H9 (cell line): ENCODE measurements at regions not wholly inside any gene's neighbourhood (a gene's known extent, or its start where the extent isn't known, plus 50 kb on each side); places are given as distances from the start of the nearest gene placed in this dataset.

ENCODE experiments used
- DNase-seq: peaks from one replicate; pipeline ENCODE4 v3.0.0-alpha.2; 2017
- H2AFZ ChIP-seq: one replicate; pipeline ENCODE4 v1.6.1; 2013; ENCODE audit warnings: mild to moderate bottlenecking, low read length, control low read depth, moderate library complexity
- H2AK5ac ChIP-seq: 2 replicates; pipeline ENCODE4 v1.6.1; 2013; ENCODE audit warnings: low read length, control low read depth, mixed read lengths; ENCODE audit not compliant: insufficient read length
- H2BK120ac ChIP-seq: one replicate; pipeline ENCODE4 v1.6.1; 2013; ENCODE audit warnings: low read depth, mild to moderate bottlenecking, low read length, control low read depth, inconsistent platforms; ENCODE audit not compliant: poor library complexity, severe bottlenecking
- H2BK12ac ChIP-seq: 2 replicates; pipeline ENCODE4 v1.6.1; 2013; ENCODE audit warnings: low read length, control low read depth, mixed read lengths, low read depth; ENCODE audit not compliant: insufficient read length
- H2BK15ac ChIP-seq: 2 replicates; pipeline ENCODE4 v1.6.1; 2013; ENCODE audit warnings: low read depth, low read length, control low read depth
- H2BK20ac ChIP-seq: one replicate; pipeline ENCODE4 v1.6.1; 2013; ENCODE audit warnings: low read depth, mild to moderate bottlenecking, low read length, control low read depth, inconsistent platforms; ENCODE audit not compliant: poor library complexity, severe bottlenecking
- H2BK5ac ChIP-seq: 2 replicates; pipeline ENCODE4 v1.6.1; 2013; ENCODE audit warnings: low read length, control low read depth, mixed read lengths; ENCODE audit not compliant: insufficient read length
- H3K14ac ChIP-seq: 2 replicates; pipeline ENCODE4 v1.6.1; 2013; ENCODE audit warnings: low read length, control low read depth; ENCODE audit not compliant: insufficient read depth
- H3K18ac ChIP-seq: 2 replicates; pipeline ENCODE4 v1.6.1; 2013; ENCODE audit warnings: low read depth, mild to moderate bottlenecking, mixed read lengths, low read length, control low read depth; ENCODE audit not compliant: insufficient read length
- H3K23ac ChIP-seq: 2 replicates; pipeline ENCODE4 v1.6.1; 2013; ENCODE audit warnings: low read length, control low read depth, mixed read lengths, low read depth; ENCODE audit not compliant: insufficient read length
- H3K23me2 ChIP-seq: 2 replicates; pipeline ENCODE4 v1.6.1; 2013; ENCODE audit warnings: low read depth, mild to moderate bottlenecking, mixed read lengths, low read length, control low read depth; ENCODE audit not compliant: insufficient read length, poor library complexity, severe bottlenecking
- H3K27ac ChIP-seq: 2 replicates; pipeline ENCODE4 v1.5.1; 2013; ENCODE audit warnings: low read length, control low read depth, mixed read lengths, low read depth; ENCODE audit not compliant: insufficient read length
- H3K27me3 ChIP-seq: 2 replicates; pipeline ENCODE4 v1.6.1; 2013; ENCODE audit warnings: low read length, control low read depth, inconsistent platforms; ENCODE audit not compliant: insufficient read depth
- H3K4ac ChIP-seq: 2 replicates; pipeline ENCODE4 v1.6.1; 2013; ENCODE audit warnings: low read depth, mild to moderate bottlenecking, control low read depth, inconsistent platforms, low read length, moderate library complexity
- H3K4me1 ChIP-seq: 2 replicates; pipeline ENCODE4 v1.6.1; 2013; ENCODE audit warnings: low read length, control low read depth, inconsistent platforms; ENCODE audit not compliant: insufficient read depth
- H3K4me2 ChIP-seq: 2 replicates; pipeline ENCODE4 v1.6.1; 2013; ENCODE audit warnings: low read length, control low read depth, mixed read lengths; ENCODE audit not compliant: insufficient read length, insufficient read depth
- H3K56ac ChIP-seq: 2 replicates; pipeline ENCODE4 v1.6.1; 2013; ENCODE audit warnings: low read depth, mild to moderate bottlenecking, mixed read lengths, low read length, control low read depth; ENCODE audit not compliant: insufficient read length
- H3K79me1 ChIP-seq: 2 replicates; pipeline ENCODE4 v1.6.1; 2013; ENCODE audit warnings: low read depth, mild to moderate bottlenecking, moderate library complexity, low read length, control low read depth, inconsistent platforms; ENCODE audit not compliant: insufficient read depth, poor library complexity, severe bottlenecking
- H3K79me2 ChIP-seq: 2 replicates; pipeline ENCODE4 v1.6.1; 2013; ENCODE audit warnings: low read length, control low read depth, inconsistent platforms; ENCODE audit not compliant: insufficient read depth
- H3K9ac ChIP-seq: 2 replicates; pipeline ENCODE4 v1.6.1; 2013; ENCODE audit warnings: low read length, control low read depth, mixed read lengths; ENCODE audit not compliant: insufficient read length; ENCODE audit errors: extremely low read depth
- H3K9me3 ChIP-seq: one replicate; pipeline ENCODE4 v1.6.1; 2013; ENCODE audit warnings: low read depth, low read length, inconsistent platforms; ENCODE audit not compliant: control insufficient read depth
- H3T11ph ChIP-seq: one replicate; pipeline ENCODE4 v1.6.1; 2013; ENCODE audit warnings: mild to moderate bottlenecking, low read length, control low read depth, inconsistent platforms
- H4K20me1 ChIP-seq: one replicate; pipeline ENCODE4 v1.6.1; 2013; ENCODE audit not compliant: control insufficient read depth, insufficient read length, insufficient read depth
- H4K5ac ChIP-seq: 2 replicates; pipeline ENCODE4 v1.6.1; 2013; ENCODE audit warnings: low read depth, mild to moderate bottlenecking, mixed read lengths, low read length, control low read depth; ENCODE audit not compliant: insufficient read length
- H4K8ac ChIP-seq: replicated peaks from 2 replicates; pipeline ENCODE4 v1.6.1; 2013; ENCODE audit warnings: low read length, control low read depth, mixed read lengths, low read depth; ENCODE audit not compliant: insufficient read length
- H4K91ac ChIP-seq: 2 replicates; pipeline ENCODE4 v1.6.1; 2013; ENCODE audit warnings: low read depth, mild to moderate bottlenecking, moderate library complexity, mixed read lengths, low read length, control low read depth; ENCODE audit not compliant: insufficient read length
- H3K27ac Mint-ChIP-seq, 3 experiments: 2 replicates in 2 of 3; 3 replicates in 1 of 3; pipeline ENCODE4 v1.8.0; 2020 to 2021; ENCODE audit warnings: mixed read lengths in 3 of 3, mild to moderate bottlenecking in 1 of 3, moderate library complexity in 1 of 3
- H3K27me3 Mint-ChIP-seq: 2 replicates; pipeline ENCODE4 v1.8.0; 2021; ENCODE audit warnings: low read depth, mild to moderate bottlenecking, moderate library complexity, mixed read lengths
- H3K36me3 Mint-ChIP-seq, 3 experiments: 2 replicates in 2 of 3; 3 replicates in 1 of 3; pipeline ENCODE4 v1.8.0; 2020 to 2021; ENCODE audit warnings: low read depth in 3 of 3, mixed read lengths in 3 of 3; ENCODE audit not compliant: insufficient read depth in 1 of 3
- H3K4me1 Mint-ChIP-seq, 2 experiments: 2 replicates each; pipeline ENCODE4 v1.8.0; 2020; ENCODE audit warnings: mixed read lengths in 2 of 2
- H3K4me3 Mint-ChIP-seq, 2 experiments: 2 replicates in 1 of 2; 3 replicates in 1 of 2; pipeline ENCODE4 v1.8.0; 2020 to 2021; ENCODE audit warnings: mild to moderate bottlenecking in 2 of 2, mixed read lengths in 2 of 2, moderate library complexity in 1 of 2
- H3K9me3 Mint-ChIP-seq, 2 experiments: 2 replicates in 1 of 2; 3 replicates in 1 of 2; pipeline ENCODE4 v1.8.0; 2020; ENCODE audit warnings: mild to moderate bottlenecking in 2 of 2, mixed read lengths in 2 of 2, moderate library complexity in 1 of 2
- CTCF ChIP-seq: fragments of 200-600 bp; sonication (generic); conservative IDR thresholded peaks from 3 replicates; pipeline ENCODE4 v1.8.0; 2021; ENCODE audit warnings: antibody characterized with exemption, mild to moderate bottlenecking
- WGBS: extraction: QIAGEN DNeasy Blood & Tissue Kit; methylation state at CpG from one replicate; pipeline ENCODE4 v1.1.7; 2013; ENCODE audit warnings: missing lambda C conversion rate, low lambda C conversion rate, mixed read lengths; ENCODE audit not compliant: insufficient read length; ENCODE audit errors: extremely low coverage; 5-methylcytosine and 5-hydroxymethylcytosine counted together

- no peak overlapping the region for H2BK20ac ChIP-seq
- H3K4me1 Mint-ChIP-seq: peaks cover 3 to 4% of the 10 kb centered on the region in 2 experiments; a peak in 3 of 4 replicates
- no peak overlapping the region for H3K4me3 Mint-ChIP-seq
- H3K18ac ChIP-seq: no peak overlapping the region
- TF ChIP-seq CTCF: no peak
- WGBS: no CpG with 5 or more reads among the region's 3 CpGs
- H3K23me2 ChIP-seq: no peaks in the 10 kb centered on the region
- no peak overlapping the region for H2AFZ ChIP-seq
- no peaks in the 10 kb centered on the region for H3K79me1 ChIP-seq
- H2BK5ac ChIP-seq: no peak overlapping the region
- H2AK5ac ChIP-seq: no peak overlapping the region
- H2BK15ac ChIP-seq: no peak overlapping the region
- H3K23ac ChIP-seq: no peak overlapping the region
- no peaks in the 10 kb centered on the region for H3K27me3 Mint-ChIP-seq
- H2BK120ac ChIP-seq: no peak overlapping the region
- H3K4me2 ChIP-seq: no peak overlapping the region
- H4K5ac ChIP-seq: no peak overlapping the region
- no peaks in the 10 kb centered on the region for H3K9me3 ChIP-seq
- H4K8ac ChIP-seq: no peak overlapping the region
- H3K4ac ChIP-seq: no peak overlapping the region
- H3K14ac ChIP-seq: no peak overlapping the region
- H4K20me1 ChIP-seq: no peaks in the 10 kb centered on the region
- no peaks in the 10 kb centered on the region for H3K4me1 ChIP-seq
- no peaks in the 10 kb centered on the region for H3K79me2 ChIP-seq
- H3K9me3 Mint-ChIP-seq: no peaks in the 10 kb centered on the region
- H3K36me3 Mint-ChIP-seq: no peaks in the 10 kb centered on the region
- H2BK12ac ChIP-seq: no peak overlapping the region
- no peak for DNase-seq
- H3T11ph ChIP-seq: no peak overlapping the region
- H3K56ac ChIP-seq: no peak overlapping the region
- no peak overlapping the region for H3K27ac ChIP-seq
- no peaks in the 10 kb centered on the region for H3K27me3 ChIP-seq
- no peak overlapping the region for H4K91ac ChIP-seq
- H3K27ac Mint-ChIP-seq: no peak overlapping the region
- no peak overlapping the region for H3K9ac ChIP-seq
Observed at GRCh38 chr2:206869824-206870495, 69.4 kb upstream of the CPO start.
